Skin of body (tissue), 1 donor: ENCODE measurements at regions not wholly inside any gene's neighbourhood (a gene's known extent, or its start where the extent isn't known, plus 50 kb on each side); places are given as distances from the start of the nearest gene placed in this dataset.

Experiments used
- DNase-seq: peaks from one replicate; lab custom pipeline; 2025; lab: John Stamatoyannopoulos, UW

- no peak for DNase-seq
These were observed 139.5 kb downstream of the CYLD start for GRCh38 chr16:50881331-50881830.

GRCh38 chr16:50880926-50881325 is 139.0 kb downstream of the CYLD start:
- no peak for DNase-seq

GRCh38 chr16:50879873-50880695 is 138.2 kb downstream of the CYLD start:
- no peak for DNase-seq

DNA sequence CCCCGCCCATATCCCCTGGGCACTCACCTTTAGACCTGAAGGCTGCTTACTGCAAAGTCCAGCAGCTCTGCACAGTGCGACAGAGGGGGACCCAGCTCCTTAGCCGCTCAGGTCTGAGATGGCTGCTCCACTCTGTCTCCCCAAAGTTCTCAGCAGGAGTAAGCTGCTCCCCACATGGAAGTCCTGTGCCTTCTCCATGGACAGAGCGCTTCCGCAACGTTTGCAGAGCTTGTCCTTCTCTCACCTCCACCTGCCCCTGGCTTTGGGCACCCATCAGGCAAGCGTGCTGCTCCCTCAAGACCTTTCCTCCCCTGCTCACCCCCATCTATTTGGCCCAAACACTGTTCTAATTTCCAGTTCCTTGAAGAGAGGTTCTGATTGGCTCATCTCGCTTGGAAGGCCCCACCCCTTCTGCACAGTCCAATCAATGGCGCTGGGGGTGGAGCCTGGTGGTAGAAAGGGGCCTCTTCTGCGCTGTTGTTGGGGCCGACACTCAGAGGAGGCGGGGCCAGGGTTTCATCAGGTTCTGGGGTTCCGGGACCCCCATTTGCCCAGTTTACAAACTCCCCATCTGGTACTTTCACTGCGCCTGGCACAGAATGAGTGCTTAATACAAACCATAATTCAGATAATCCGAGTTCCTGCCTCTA is 137.2 kb downstream of the CYLD start:
- no peak for DNase-seq

GRCh38 chr16:50878536-50878935 is 136.7 kb downstream of the CYLD start:
- no peak for DNase-seq

- DNase-seq: no peak
These were observed 134.4 kb downstream of the CYLD start for GRCh38 chr16:50876263-50876662.

DNA sequence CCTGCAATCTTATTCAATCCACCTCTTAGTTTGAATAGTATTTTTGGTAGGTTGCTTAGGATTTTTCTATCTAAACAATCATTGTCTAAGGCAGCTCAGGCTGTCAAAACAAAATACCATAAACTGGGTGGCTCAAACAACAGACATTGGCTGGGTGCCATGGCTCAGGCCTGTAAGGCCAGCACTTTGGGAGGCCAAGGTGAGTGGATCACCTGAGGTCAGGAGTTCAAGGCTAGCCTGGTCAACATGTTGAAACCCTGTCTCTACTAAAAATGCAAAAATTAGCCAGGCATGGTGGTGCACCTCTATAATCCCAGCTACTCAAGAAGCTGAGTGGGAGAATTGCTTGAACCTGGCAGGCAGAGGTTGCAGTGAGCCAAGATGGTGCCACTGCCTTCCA is 126.7 kb downstream of the CYLD start:
- DNase-seq: no peak

DNA sequence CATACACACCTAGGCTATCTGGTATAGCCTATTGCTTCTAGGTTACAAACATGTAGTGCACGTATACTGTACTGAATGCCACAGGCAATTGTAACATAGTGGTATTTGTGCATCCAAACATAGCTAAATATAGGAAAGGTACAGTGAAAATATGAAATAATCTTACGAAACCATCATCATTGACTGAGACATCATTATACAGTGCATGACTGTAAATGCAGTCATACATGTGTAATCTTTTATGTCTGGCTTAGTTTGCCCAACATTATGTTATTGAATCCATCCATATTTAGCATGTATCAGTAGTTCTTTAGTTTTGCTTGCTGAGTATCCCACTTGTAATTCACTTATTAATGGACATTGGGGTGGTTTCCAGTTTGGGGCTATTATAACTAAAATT is 124.9 kb downstream of the CYLD start:
- no peak for DNase-seq

DNA sequence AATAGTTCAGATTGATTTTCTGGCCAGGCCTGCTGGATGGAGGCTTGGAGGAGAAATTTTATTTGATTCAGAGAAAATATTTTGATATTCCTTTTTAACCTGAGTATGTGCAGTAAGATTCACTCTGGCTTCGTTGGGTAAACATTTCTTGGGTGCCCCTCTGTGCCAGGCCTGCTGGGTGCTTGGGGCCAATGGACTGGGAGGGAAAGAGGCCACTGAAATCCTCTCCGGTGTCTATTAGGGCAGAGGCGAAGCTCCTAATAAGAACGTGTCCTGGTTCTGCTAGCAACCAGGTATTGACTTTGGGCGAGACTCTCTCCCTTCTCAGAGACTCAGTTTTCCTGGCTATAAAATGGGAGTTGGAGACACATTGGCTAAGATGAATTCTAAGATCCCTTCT is 122.5 kb downstream of the CYLD start:
- DNase-seq: no peak

DNA sequence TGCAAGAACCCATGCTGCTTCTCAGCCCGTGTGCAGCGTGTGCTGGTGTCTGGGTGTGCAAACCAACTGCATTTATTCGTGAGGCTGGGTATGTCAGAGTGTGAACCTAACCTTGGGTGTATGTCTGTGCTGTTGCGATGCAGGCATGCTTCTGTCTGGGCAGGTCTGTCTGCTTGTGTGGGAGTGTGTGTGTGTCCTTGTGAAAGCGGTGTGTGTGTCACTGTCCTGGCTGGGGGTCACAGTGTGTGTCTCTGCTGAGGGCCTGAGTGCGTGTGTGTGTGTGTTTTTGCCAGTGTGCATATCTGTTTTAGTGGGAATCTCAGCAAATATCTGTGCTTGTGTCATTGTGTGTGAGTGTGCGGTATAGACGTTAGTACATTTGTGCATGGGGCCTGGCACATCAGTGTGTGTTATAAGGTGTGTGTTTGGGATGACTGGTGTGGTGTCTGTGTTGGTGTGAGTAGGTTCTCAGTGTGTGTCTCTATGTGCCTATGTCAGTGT is 121.8 kb downstream of the CYLD start:
- DNase-seq: no peak

DNA sequence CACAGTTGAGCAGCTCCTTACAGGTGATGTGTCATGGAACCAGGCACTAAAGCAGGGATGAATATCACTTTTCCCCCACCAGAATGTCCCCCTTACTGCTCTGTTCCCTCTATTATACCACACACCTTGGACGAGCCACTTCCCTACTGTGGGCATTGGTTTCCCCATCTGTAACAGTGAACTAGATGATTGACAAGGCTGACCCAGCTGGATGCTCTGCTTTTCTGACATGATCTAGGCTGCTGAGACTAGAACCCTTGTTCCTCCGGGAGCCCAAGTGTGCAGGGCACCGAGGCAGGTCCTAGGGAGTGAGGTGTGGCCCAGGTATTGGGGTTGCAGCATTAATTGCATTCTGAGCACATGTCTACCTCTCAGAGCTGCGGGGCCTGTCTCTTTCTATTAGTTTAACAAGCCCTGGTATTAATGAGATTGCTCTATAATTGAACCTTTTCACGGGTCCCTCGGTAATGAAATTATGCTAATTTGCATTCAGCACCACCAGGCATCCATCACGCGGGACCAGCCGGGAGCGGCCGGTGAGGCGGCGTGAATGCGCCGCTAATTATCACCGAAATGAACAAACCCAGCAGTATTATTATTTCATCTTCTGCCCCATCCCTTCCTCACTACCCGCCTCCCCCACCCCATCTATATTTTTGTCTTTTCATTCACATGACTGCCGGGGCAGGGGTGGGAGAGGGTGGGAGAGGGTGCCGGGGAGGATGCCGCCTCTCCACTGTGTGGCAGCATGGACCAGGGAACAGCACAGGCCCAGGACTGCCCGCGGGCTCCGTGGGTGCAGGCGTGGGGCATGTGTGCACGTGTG is 121.1 kb downstream of the CYLD start:
- DNase-seq: no peak

DNA sequence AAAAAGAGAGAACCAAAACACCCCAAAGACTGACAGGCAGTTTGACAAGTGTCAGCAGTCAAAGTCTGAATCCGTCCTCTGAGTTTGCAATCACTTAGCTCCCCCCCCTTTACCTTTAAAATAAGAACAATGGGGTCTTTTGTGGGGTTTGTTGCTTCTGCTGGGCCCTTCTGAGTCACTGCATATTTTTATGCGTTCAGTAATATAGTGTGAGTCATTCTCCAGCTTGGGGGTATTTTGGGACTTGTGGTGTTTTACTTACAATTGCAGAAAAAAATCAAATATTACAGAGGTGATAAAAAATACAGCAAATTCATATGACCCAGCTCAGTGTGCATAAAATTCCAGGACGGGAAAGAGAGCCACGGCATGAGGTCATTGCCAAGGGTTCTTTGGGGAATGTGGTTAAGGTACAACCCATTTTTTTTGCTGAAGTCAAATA is 120.1 kb downstream of the CYLD start:
- no peak for DNase-seq

GRCh38 chr16:50861451-50861850 is 119.6 kb downstream of the CYLD start:
- DNase-seq: no peak

GRCh38 chr16:50859628-50860360 is 117.9 kb downstream of the CYLD start:
- no peak for DNase-seq

DNA sequence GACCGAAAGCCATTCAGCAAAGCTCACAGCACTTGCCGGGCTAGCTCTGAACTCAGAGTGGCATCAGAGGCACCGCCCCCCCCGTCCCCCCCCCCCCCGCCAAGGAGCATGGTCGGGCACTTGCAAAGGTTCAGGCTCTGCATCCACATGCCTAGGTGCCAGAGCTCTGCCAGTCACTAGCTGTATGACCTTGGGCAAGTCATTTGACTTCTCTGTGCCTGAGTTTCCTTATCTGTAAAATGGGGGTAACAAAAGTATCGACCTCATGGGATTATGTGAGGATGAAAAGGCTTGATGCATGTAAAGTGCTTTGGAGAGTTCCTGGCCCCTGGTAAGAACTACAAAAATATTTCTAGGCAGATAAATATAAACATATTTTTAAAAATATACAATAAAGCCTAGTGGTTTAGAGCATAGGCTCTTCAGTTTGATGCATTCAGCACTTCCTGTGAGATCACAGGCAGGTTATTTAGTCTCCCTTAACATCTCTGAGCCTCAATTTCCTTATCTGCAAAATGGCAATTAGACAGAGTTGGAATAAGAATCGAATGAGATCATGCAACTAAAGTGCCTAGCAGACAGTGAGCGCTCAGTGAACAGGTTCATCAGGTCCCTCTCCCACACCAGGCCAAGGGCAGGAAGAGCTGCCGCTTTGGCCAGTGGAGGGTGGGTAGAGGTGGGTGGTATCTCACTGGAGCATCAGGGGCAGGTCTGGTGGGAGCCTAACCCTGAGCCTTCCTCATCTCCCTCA is 117.2 kb downstream of the CYLD start:
- no peak for DNase-seq

DNA sequence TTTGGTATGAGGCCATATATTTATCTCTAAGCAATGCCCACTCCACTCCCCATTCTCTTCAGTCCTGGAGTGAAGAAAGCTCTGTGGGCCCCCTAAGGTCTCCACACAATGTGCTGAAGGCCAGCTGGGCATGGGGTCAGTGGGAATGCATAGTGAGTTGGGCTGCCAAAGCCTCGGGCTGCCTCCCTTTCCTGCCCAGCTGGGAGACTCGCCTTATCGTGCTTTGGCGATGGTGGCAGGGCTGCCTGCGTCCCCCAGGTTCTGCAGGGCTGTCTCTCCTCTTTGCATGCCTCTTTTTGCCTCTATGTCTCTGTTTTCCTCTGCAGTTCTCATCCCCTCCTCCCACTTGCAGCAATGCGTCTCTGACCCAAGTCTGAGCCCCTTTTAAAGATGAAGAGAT is 116.5 kb downstream of the CYLD start:
- DNase-seq: no peak

- DNase-seq: no peak
These were observed 116.0 kb downstream of the CYLD start for GRCh38 chr16:50857881-50858280.

DNA sequence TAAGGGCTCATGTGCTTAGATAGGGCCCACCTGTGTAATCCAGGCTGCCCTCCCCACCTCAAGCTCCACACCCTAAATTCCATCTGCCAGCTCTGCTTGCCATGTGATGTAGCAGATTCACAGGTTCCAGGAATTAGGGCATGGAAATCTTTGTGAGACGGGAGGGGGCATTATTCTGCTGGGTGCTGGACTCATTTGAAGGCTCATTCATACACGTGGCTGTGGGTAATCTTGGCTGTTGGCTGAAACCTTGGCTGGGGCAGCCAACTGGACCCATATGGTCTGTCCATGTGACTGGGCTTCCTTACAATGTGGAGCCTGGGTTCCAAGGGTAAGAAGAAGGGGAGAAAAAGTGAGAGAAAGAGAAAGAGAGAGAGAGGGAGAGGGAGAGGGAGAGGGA is 115.1 kb downstream of the CYLD start:
- DNase-seq: no peak

DNA sequence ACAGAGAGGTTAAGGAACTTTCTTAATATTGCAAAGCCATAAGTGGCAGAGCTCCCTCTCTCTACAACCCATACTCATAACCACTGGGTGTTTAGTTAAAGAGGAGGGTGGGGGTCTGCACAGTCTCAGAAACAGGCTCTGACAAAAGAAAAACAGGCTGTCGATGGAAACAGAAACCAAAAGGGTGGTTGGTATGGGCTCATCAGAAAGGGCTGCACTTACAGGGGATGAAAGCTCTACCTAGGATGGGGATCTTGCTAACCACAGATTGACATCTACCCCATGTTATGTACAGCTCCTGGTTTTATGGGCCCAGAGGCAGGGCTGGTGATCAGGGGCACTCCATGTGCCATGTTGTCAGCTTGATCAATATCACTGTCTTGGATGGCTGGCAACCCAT is 111.4 kb downstream of the CYLD start:
- DNase-seq: no peak
